IMR-90 (cell line): ENCODE measurements at regions not wholly inside any gene's neighbourhood (a gene's known extent, or its start where the extent isn't known, plus 50 kb on each side); places are given as distances from the start of the nearest gene placed in this dataset.

Experiments
- ATAC-seq: fragments of 200-7000 bp; cut with Tn5 transposase; 2 replicates; pipeline ENCODE4 v1.9.1; 2020; ENCODE audit warnings: low read depth, mild to moderate bottlenecking, moderate library complexity
- BruUV-seq: library from RNA; stranded (reverse); fragments of 400-500 nt; replicated peaks from 2 replicates; lab custom pipeline; 2021; lab: Mats Ljungman, UMichigan
- CTCF ChIA-PET: fragments of 300-600 bp; formaldehyde crosslinking; extraction: SDS; loops from one replicate; lab custom pipeline; 2021; ENCODE audit warnings: antibody characterized with exemption; lab: Yijun Ruan, JAX
- POLR2A ChIA-PET: fragments of 300-600 bp; sonication (Branson Sonifier 250); formaldehyde crosslinking; loops from one replicate; lab custom pipeline; 2022; ENCODE audit warnings: antibody characterized with exemption; ENCODE audit not compliant: unreplicated experiment; lab: Charles Lee
- DNase-seq: peaks from one replicate; pipeline ENCODE4 v3.0.0; 2013
- H2AFZ ChIP-seq: replicated peaks from 2 replicates; pipeline ENCODE3; 2013; ENCODE audit warnings: low read length, mild to moderate bottlenecking; ENCODE audit not compliant: poor library complexity
- H2AK5ac ChIP-seq: 2 replicates; pipeline ENCODE4 v1.6.1; 2013; ENCODE audit warnings: low read depth, low read length, inconsistent platforms
- H2AK9ac ChIP-seq: replicated peaks from 2 replicates; pipeline ENCODE3; 2013; ENCODE audit warnings: mild to moderate bottlenecking, low read depth, low read length, moderate library complexity; ENCODE audit not compliant: poor library complexity
- H2BK120ac ChIP-seq: 2 replicates; pipeline ENCODE4 v1.6.1; 2013; ENCODE audit warnings: low read depth, low read length, inconsistent platforms
- H2BK15ac ChIP-seq: 3 replicates; pipeline ENCODE4 v1.6.1; 2013; ENCODE audit warnings: low read depth, low read length, inconsistent platforms
- H2BK20ac ChIP-seq: 2 replicates; pipeline ENCODE4 v1.6.1; 2013; ENCODE audit warnings: low read depth, mild to moderate bottlenecking, inconsistent platforms, low read length, moderate library complexity
- H2BK5ac ChIP-seq: 2 replicates; pipeline ENCODE4 v1.6.1; 2013; ENCODE audit warnings: mild to moderate bottlenecking, low read depth, low read length, inconsistent platforms; ENCODE audit not compliant: poor library complexity, severe bottlenecking
- H3K14ac ChIP-seq: replicated peaks from 2 replicates; pipeline ENCODE4 v1.6.1; 2013; ENCODE audit warnings: low read depth, low read length, inconsistent platforms
- H3K18ac ChIP-seq: 2 replicates; pipeline ENCODE4 v1.6.1; 2013; ENCODE audit warnings: low read depth, low read length, control low read depth
- H3K23ac ChIP-seq: 2 replicates; pipeline ENCODE4 v1.6.1; 2013; ENCODE audit warnings: low read depth, low read length, inconsistent platforms
- H3K27ac ChIP-seq: 2 replicates; pipeline ENCODE4 v1.5.1; 2013; ENCODE audit warnings: mild to moderate bottlenecking, control low read depth, low read length; ENCODE audit not compliant: insufficient read depth
- H3K27me3 ChIP-seq: 2 replicates; pipeline ENCODE4 v1.6.1; 2013; ENCODE audit warnings: low read length; ENCODE audit not compliant: control insufficient read depth, insufficient read depth
- H3K36me3 ChIP-seq: 2 replicates; pipeline ENCODE4 v1.6.1; 2013; ENCODE audit warnings: low read length, mixed read lengths; ENCODE audit not compliant: control insufficient read depth, insufficient read depth
- H3K4ac ChIP-seq: 2 replicates; pipeline ENCODE4 v1.6.1; 2013; ENCODE audit warnings: low read depth, low read length, inconsistent platforms
- H3K4me1 ChIP-seq: 2 replicates; pipeline ENCODE4 v1.6.1; 2013; ENCODE audit warnings: low read length, mixed read lengths; ENCODE audit not compliant: control insufficient read depth, insufficient read depth
- H3K4me2 ChIP-seq: 2 replicates; pipeline ENCODE4 v1.6.1; 2013; ENCODE audit warnings: low read depth, mild to moderate bottlenecking, control low read depth, low read length, moderate library complexity
- H3K4me3 ChIP-seq: 2 replicates; pipeline ENCODE4 v1.5.1; 2013; ENCODE audit warnings: low read depth, mild to moderate bottlenecking, control low read depth, low read length, moderate library complexity; ENCODE audit not compliant: insufficient read depth
- H3K56ac ChIP-seq: 2 replicates; pipeline ENCODE4 v1.6.1; 2013; ENCODE audit warnings: low read length, inconsistent platforms; ENCODE audit not compliant: insufficient read depth; ENCODE audit errors: extremely low read depth
- H3K79me1 ChIP-seq, 2 experiments: 2 replicates each; pipeline ENCODE4 v1.6.1; 2013; ENCODE audit warnings: low read length in 2 of 2, inconsistent platforms in 1 of 2, low read depth in 1 of 2
- H3K9ac ChIP-seq: 2 replicates; pipeline ENCODE4 v1.6.1; 2013; ENCODE audit warnings: low read depth, low read length, control low read depth
- H3K9me1 ChIP-seq: 2 replicates; pipeline ENCODE4 v1.6.1; 2013; ENCODE audit warnings: low read length, inconsistent platforms; ENCODE audit not compliant: insufficient read depth
- H3K9me3 ChIP-seq: 2 replicates; pipeline ENCODE4 v1.6.1; 2013; ENCODE audit warnings: low read length; ENCODE audit not compliant: control insufficient read depth, insufficient read depth
- H4K20me1 ChIP-seq: 2 replicates; pipeline ENCODE4 v1.6.1; 2013; ENCODE audit warnings: low read length, inconsistent platforms; ENCODE audit not compliant: insufficient read depth
- H4K5ac ChIP-seq: 2 replicates; pipeline ENCODE4 v1.6.1; 2013; ENCODE audit warnings: mild to moderate bottlenecking, low read depth, low read length, control low read depth
- H4K8ac ChIP-seq, 2 experiments: 2 replicates each; pipeline ENCODE4 v1.6.1; 2013; ENCODE audit warnings: low read depth in 2 of 2, low read length in 2 of 2, control low read depth in 1 of 2, inconsistent platforms in 1 of 2
- H4K91ac ChIP-seq: 2 replicates; pipeline ENCODE4 v1.6.1; 2013; ENCODE audit warnings: low read depth, low read length, inconsistent platforms; ENCODE audit not compliant: insufficient read depth
- BHLHE40 ChIP-seq: fragments of 150-350 bp; IDR thresholded peaks from 2 replicates; pipeline ENCODE4 v1.6.1; 2016; ENCODE audit warnings: mild to moderate bottlenecking, low read depth, low read length
- CTCF ChIP-seq: conservative IDR thresholded peaks from 2 replicates; pipeline ENCODE4 v1.5.1; 2012; ENCODE audit warnings: mild to moderate bottlenecking, low read depth, low read length, improper control_type of control experiment
- WGBS, 2 experiments: methylation state at CpG; one replicate each; pipeline versions ENCODE4 v1.1.5 to v1.1.7; 2013; ENCODE audit warnings: missing lambda C conversion rate in 2 of 2; ENCODE audit not compliant: insufficient read length in 1 of 2; ENCODE audit errors: extremely low coverage in 2 of 2; 5-methylcytosine and 5-hydroxymethylcytosine counted together
- dilution Hi-C: fragments of 300-500 bp; cut with HindIII; formaldehyde crosslinking; loops from one replicate; pipeline ENCODE4 v1.14.3; 2018; ENCODE audit warnings: low sequenced_read_pairs; ENCODE audit not compliant: unreplicated experiment
- in situ Hi-C: fragments of 300-500 bp; cut with MboI; formaldehyde crosslinking; loops from 3 replicates; pipeline ENCODE4 v1.14.3; 2019; ENCODE audit warnings: low sequenced_read_pairs, inconsistent platforms, mixed read lengths
- intact Hi-C: fragments of 100-400 bp; cut with micrococcal nuclease; formaldehyde crosslinking; loops from 2 replicates; pipeline ENCODE4 v1.10.0; 2022

GRCh38 chr18:37689841-37690240, 124.2 kb upstream of the CELF4 start:
- POLR2A ChIA-PET = no interaction called here
- Histone ChIP-seq H3K27me3 (no peaks in the 10 kb centered on the region), H3K14ac (no peak overlapping the region), H4K8ac (no peak overlapping the region), H3K4me3 (no peak overlapping the region), H3K23ac (no peak overlapping the region), H3K4me1 (no peaks in the 10 kb centered on the region), H3K27ac (no peak overlapping the region), H3K36me3 (no peaks in the 10 kb centered on the region), H3K4ac (no peak overlapping the region), H3K9me1 (no peaks in the 10 kb centered on the region), H2AK5ac (no peak overlapping the region), H3K18ac (no peak overlapping the region), H4K5ac (no peak overlapping the region), H2BK20ac (no peak overlapping the region), H3K4me2 (no peak overlapping the region), H3K9ac (no peak overlapping the region), H2AFZ (no peak overlapping the region), H4K91ac (no peak overlapping the region), H2AK9ac (no peak overlapping the region), H2BK120ac (no peak overlapping the region), H3K79me1 (no peaks in the 10 kb centered on the region), H3K9me3 (peaks cover 14% of the 10 kb centered on the region), H4K20me1 (no peaks in the 10 kb centered on the region), H3K56ac (no peak overlapping the region), H2BK5ac (no peak overlapping the region), H2BK15ac (no peak overlapping the region)
- WGBS, 2 experiments = no CpG with 5 or more reads among the region's 1 CpG
- in situ Hi-C loops (loop anchor here (10.0 kb wide), 1 partner anchor 65 kb away; no protein-coding TSS in a partner anchor), intact Hi-C loops (no loop called here), dilution Hi-C loops (no loop called here)
- TF ChIP-seq BHLHE40 (no peak), CTCF (no peak)
- ATAC-seq (no peak), DNase-seq (no peak)
- BruUV-seq = no TSS peak
- CTCF ChIA-PET = no interaction called here
